HCT116 (cell line): ENCODE measurements at regions not wholly inside any gene's neighbourhood (a gene's known extent, or its start where the extent isn't known, plus 50 kb on each side); places are given as distances from the start of the nearest gene placed in this dataset.

Experiments
- ATAC-seq: fragments of 200-7000 bp; cut with Tn5 transposase; 2 replicates; pipeline ENCODE4 v1.9.1; 2020; ENCODE audit warnings: mild to moderate bottlenecking, moderate library complexity
- BruUV-seq: library from RNA; stranded (reverse); fragments of 400-500 nt; replicated peaks from 2 replicates; lab custom pipeline; 2021; lab: Mats Ljungman, UMichigan
- CTCF ChIA-PET: fragments of 300-600 bp; sonication (Branson Sonifier 250); formaldehyde crosslinking; loops from one replicate; lab custom pipeline; 2021; ENCODE audit warnings: antibody characterized with exemption; lab: Charles Lee
- POLR2A ChIA-PET: fragments of 300-600, 350-600 bp; sonication (Branson Sonifier 250); formaldehyde crosslinking; loops from one replicate; lab custom pipeline; 2021; ENCODE audit warnings: antibody characterized with exemption; lab: Charles Lee
- RAD21 ChIA-PET, 2 experiments: fragments of 300-600 bp; sonication (Branson Sonifier 250); formaldehyde crosslinking; loops; one replicate each; lab custom pipeline; 2023; ENCODE audit warnings: low total read pairs in 2 of 2; ENCODE audit not compliant: uncharacterized antibody in 2 of 2, unreplicated experiment in 2 of 2, low non-redundant PET in 1 of 2; lab: Charles Lee
- DNase-seq: peaks from one replicate; pipeline ENCODE4 v3.0.0-alpha.2; 2010; ENCODE audit warnings: low read depth, low spot score
- H2AFZ ChIP-seq: fragments of 200-600 bp; shearing (Covaris generic), sonication (generic); 2 replicates; pipeline ENCODE4 v1.6.1; 2017; ENCODE audit warnings: low read depth, mixed run types, mixed read lengths, antibody characterized with exemption, low read length; ENCODE audit not compliant: poor library complexity, severe bottlenecking
- H3K27ac ChIP-seq: 2 replicates; pipeline ENCODE4 v1.5.1; 2012; ENCODE audit warnings: low read depth, low read length
- H3K27me3 ChIP-seq: fragments of 200-600 bp; sonication (generic); 2 replicates; pipeline ENCODE4 v1.6.1; 2016; ENCODE audit warnings: mixed run types, low read length, mixed read lengths; ENCODE audit not compliant: insufficient read depth
- H3K36me3 ChIP-seq, 2 experiments: fragments of 200-500 bp in 1 of 2; fragments of 200-600 bp in 1 of 2; sonication (Bioruptor generic) in 1 of 2; sonication (generic) in 1 of 2; 2 replicates each; pipeline versions ENCODE4 v1.5.1 to v1.6.1; 2014 to 2016; ENCODE audit warnings: low read length in 2 of 2, inconsistent platforms in 1 of 2, mixed read lengths in 1 of 2, mixed run types in 1 of 2; ENCODE audit not compliant: insufficient read depth in 2 of 2, control insufficient read depth in 1 of 2
- H3K4me1 ChIP-seq, 2 experiments: fragments of 200-600 bp in 1 of 2; sonication (generic) in 1 of 2; 2 replicates each; pipeline versions ENCODE4 v1.5.1 to v1.6.1; 2012 to 2017; ENCODE audit warnings: low read length in 2 of 2, inconsistent platforms in 1 of 2, mild to moderate bottlenecking in 1 of 2, mixed read lengths in 1 of 2, mixed run types in 1 of 2, moderate library complexity in 1 of 2; ENCODE audit not compliant: insufficient read depth in 2 of 2, control insufficient read depth in 1 of 2
- H3K4me2 ChIP-seq: fragments of 200-600 bp; sonication (generic); 2 replicates; pipeline ENCODE4 v1.6.1; 2017; ENCODE audit warnings: mixed run types, low read length, mixed read lengths
- H3K4me3 ChIP-seq, 2 experiments: fragments of 200-600 bp in 1 of 2; sonication (generic) in 1 of 2; replicated peaks in 1 of 2; 2 replicates each; pipeline ENCODE4 v1.5.1; 2011 to 2016; ENCODE audit warnings: low read length in 2 of 2, control low read depth in 1 of 2, low read depth in 1 of 2, mild to moderate bottlenecking in 1 of 2, mixed read lengths in 1 of 2, mixed run types in 1 of 2
- H3K79me2 ChIP-seq: fragments of 200-600 bp; sonication (generic); 2 replicates; pipeline ENCODE4 v1.6.1; 2017; ENCODE audit warnings: mild to moderate bottlenecking, mixed run types, low read length, moderate library complexity, mixed read lengths; ENCODE audit not compliant: insufficient read depth
- H3K9ac ChIP-seq: fragments of 200-600 bp; sonication (generic); 2 replicates; pipeline ENCODE4 v1.6.1; 2016; ENCODE audit warnings: low read length, mixed read lengths
- H3K9me2 ChIP-seq: fragments of 200-600 bp; sonication (generic), shearing (Covaris generic); 2 replicates; pipeline ENCODE4 v1.6.1; 2017; ENCODE audit warnings: mixed run types, mild to moderate bottlenecking, moderate library complexity; ENCODE audit not compliant: insufficient read depth
- H3K9me3 ChIP-seq, 2 experiments: fragments of 200-500 bp in 1 of 2; fragments of 200-600 bp in 1 of 2; sonication (Bioruptor generic) in 1 of 2; sonication (generic) in 1 of 2; 2 replicates each; pipeline ENCODE4 v1.6.1; 2014 to 2017; ENCODE audit warnings: low read length in 2 of 2, mixed read lengths in 2 of 2, inconsistent platforms in 1 of 2, low read depth in 1 of 2, mild to moderate bottlenecking in 1 of 2, mixed run types in 1 of 2, moderate library complexity in 1 of 2; ENCODE audit not compliant: control insufficient read depth in 1 of 2, insufficient read depth in 1 of 2
- H4K20me1 ChIP-seq: fragments of 200-600 bp; sonication (generic), shearing (Covaris generic); 2 replicates; pipeline ENCODE4 v1.6.1; 2017; ENCODE audit warnings: mixed run types, mild to moderate bottlenecking, moderate library complexity; ENCODE audit not compliant: insufficient read depth
- ATF3 ChIP-seq: IDR thresholded peaks from 2 replicates; pipeline ENCODE4 v1.6.1; 2012
- CBX3 ChIP-seq: IDR thresholded peaks from 2 replicates; pipeline ENCODE4 v1.6.1; 2012; ENCODE audit warnings: low read depth
- CEBPB ChIP-seq: IDR thresholded peaks from 2 replicates; pipeline ENCODE4 v1.6.1; 2012; ENCODE audit warnings: low read depth
- EGR1 ChIP-seq: IDR thresholded peaks from 2 replicates; pipeline ENCODE4 v1.6.1; 2012; ENCODE audit warnings: low read depth
- POLR2AphosphoS5 ChIP-seq: IDR thresholded peaks from 2 replicates; pipeline ENCODE4 v1.6.1; 2011; ENCODE audit warnings: mild to moderate bottlenecking, low read depth, low read length, moderate library complexity
- RAD21 ChIP-seq: IDR thresholded peaks from 2 replicates; pipeline ENCODE4 v1.6.1; 2012; ENCODE audit warnings: low read depth, mild to moderate bottlenecking
- SP1 ChIP-seq: IDR thresholded peaks from 2 replicates; pipeline ENCODE4 v1.6.1; 2012; ENCODE audit warnings: low read depth
- SRF ChIP-seq: IDR thresholded peaks from 2 replicates; pipeline ENCODE4 v1.6.1; 2012; ENCODE audit warnings: low read depth
- ZNF274 ChIP-seq: fragments of 200-500 bp; sonication (Bioruptor generic); IDR thresholded peaks from 2 replicates; pipeline ENCODE4 v1.6.1; 2014; ENCODE audit warnings: mild to moderate bottlenecking, low read depth, low read length, inconsistent platforms
- intact Hi-C: fragments of 100-400 bp; cut with micrococcal nuclease; formaldehyde crosslinking; loops from 2 replicates; pipeline ENCODE4 v1.10.0; 2022
- TF ChIP-seq, protein P1 (sequence below), 3 experiments: fragments of 200-600 bp in 1 of 3; sonication (generic) in 1 of 3; IDR thresholded peaks in 2 of 3; conservative IDR thresholded peaks in 1 of 3; 2 replicates each; pipeline ENCODE4 v1.5.1; 2012 to 2017; ENCODE audit warnings: low read depth in 2 of 3, low read length in 2 of 3, antibody characterized with exemption in 1 of 3, borderline replicate concordance in 1 of 3, control low read depth in 1 of 3, mild to moderate bottlenecking in 1 of 3, mixed read lengths in 1 of 3, mixed run types in 1 of 3, moderate library complexity in 1 of 3; ENCODE audit not compliant: insufficient read depth in 1 of 3

GRCh38 chr12:131603106-131603938 is 107.6 kb upstream of the SFSWAP start:
- ChIA-PET POLR2A (no interaction called here), CTCF (no interaction called here), RAD21 (no interaction called here)
- H3K4me3 ChIP-seq: no peak overlapping the region
- no peaks in the 10 kb centered on the region for H3K79me2 ChIP-seq
- no peak overlapping the region for H3K4me2 ChIP-seq
- TF ChIP-seq POLR2AphosphoS5 (no peak), CEBPB (no peak), SP1 (no peak), ATF3 (no peak), EGR1 (no peak), CBX3 (no peak), SRF (no peak), ZNF274 (no peak), RAD21 (no peak)
- TF ChIP-seq, protein P1, sequence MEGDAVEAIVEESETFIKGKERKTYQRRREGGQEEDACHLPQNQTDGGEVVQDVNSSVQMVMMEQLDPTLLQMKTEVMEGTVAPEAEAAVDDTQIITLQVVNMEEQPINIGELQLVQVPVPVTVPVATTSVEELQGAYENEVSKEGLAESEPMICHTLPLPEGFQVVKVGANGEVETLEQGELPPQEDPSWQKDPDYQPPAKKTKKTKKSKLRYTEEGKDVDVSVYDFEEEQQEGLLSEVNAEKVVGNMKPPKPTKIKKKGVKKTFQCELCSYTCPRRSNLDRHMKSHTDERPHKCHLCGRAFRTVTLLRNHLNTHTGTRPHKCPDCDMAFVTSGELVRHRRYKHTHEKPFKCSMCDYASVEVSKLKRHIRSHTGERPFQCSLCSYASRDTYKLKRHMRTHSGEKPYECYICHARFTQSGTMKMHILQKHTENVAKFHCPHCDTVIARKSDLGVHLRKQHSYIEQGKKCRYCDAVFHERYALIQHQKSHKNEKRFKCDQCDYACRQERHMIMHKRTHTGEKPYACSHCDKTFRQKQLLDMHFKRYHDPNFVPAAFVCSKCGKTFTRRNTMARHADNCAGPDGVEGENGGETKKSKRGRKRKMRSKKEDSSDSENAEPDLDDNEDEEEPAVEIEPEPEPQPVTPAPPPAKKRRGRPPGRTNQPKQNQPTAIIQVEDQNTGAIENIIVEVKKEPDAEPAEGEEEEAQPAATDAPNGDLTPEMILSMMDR (IDR thresholded peaks at IDR 0.05 in 2 of 3, conservative IDR thresholded peaks at IDR 0.05 in 1 of 3; ENCODE audit: borderline replicate concordance in 1 of 3, insufficient read depth in 1 of 3, low read depth in 2 of 3, low read length in 2 of 3): no peak
- H2AFZ ChIP-seq: no peak overlapping the region
- BruUV-seq: no TSS peak
- peaks cover 3% of the 10 kb centered on the region; the same call in 1 of the 2 replicates for H3K27me3 ChIP-seq
- no peak overlapping the region for H3K9ac ChIP-seq
- H3K4me1 ChIP-seq: no peaks in the 10 kb centered on the region
- ATAC-seq: no peak
- no peaks in the 10 kb centered on the region for H3K9me3 ChIP-seq
- no peak for DNase-seq
- intact Hi-C loops: no loop called here
- no peaks in the 10 kb centered on the region for H3K36me3 ChIP-seq
- no peak overlapping the region for H3K27ac ChIP-seq
- no peaks in the 10 kb centered on the region for H3K9me2 ChIP-seq
- H4K20me1 ChIP-seq: no peaks in the 10 kb centered on the region
